ENCODE measurements at regions not wholly inside any gene's neighbourhood (a gene's known extent, or its start where the extent isn't known, plus 50 kb on each side); places are given as distances from the start of the nearest gene placed in this dataset.

GRCh38 chr7:101747879-101748345 is 69.5 kb upstream of the CUX1 start:
- TF ChIP-seq EZH2 (IDR thresholded peaks at IDR 0.05; ENCODE audit: insufficient read depth, poor library complexity, severe bottlenecking) (no peak), EZH2phosphoT487 (IDR thresholded peaks at IDR 0.05; ENCODE audit: insufficient read depth, low read depth) (no peak)
